NCI-H187 treated with DMSO at 0.1 percent for 48 hours (cell line): ENCODE measurements at regions not wholly inside any gene's neighbourhood (a gene's known extent, or its start where the extent isn't known, plus 50 kb on each side); places are given as distances from the start of the nearest gene placed in this dataset.

Source experiments
- DNase-seq: peaks from one replicate; lab custom pipeline; 2025; lab: John Stamatoyannopoulos, UW

- DNase-seq = no peak
Observed at GRCh38 chr16:80176114-80176513, 364.7 kb upstream of the DYNLRB2 start.

- no peak for DNase-seq
Observed at GRCh38 chr16:80175011-80175410, 365.8 kb upstream of the DYNLRB2 start.

GRCh38 chr16:80174416-80174815, 366.4 kb upstream of the DYNLRB2 start:
- DNase-seq = no peak

- no peak for DNase-seq
Observed at GRCh38 chr16:80171746-80172145, 369.0 kb upstream of the DYNLRB2 start.

GRCh38 chr16:80171199-80171598, 369.6 kb upstream of the DYNLRB2 start:
- no peak for DNase-seq

GRCh38 chr16:80167657-80168390, 373.0 kb upstream of the DYNLRB2 start:
- peak; percentile 97 for DNase-seq

- DNase-seq = no peak
Observed at GRCh38 chr16:80166082-80166481, 374.7 kb upstream of the DYNLRB2 start.

- DNase-seq = no peak
Observed at GRCh38 chr16:80164966-80165550, 375.7 kb upstream of the DYNLRB2 start.

GRCh38 chr16:80163339-80163738, 377.5 kb upstream of the DYNLRB2 start:
- DNase-seq = no peak

- no peak for DNase-seq
Observed at GRCh38 chr16:80161799-80162739, 378.7 kb upstream of the DYNLRB2 start.

- no peak for DNase-seq
Observed at GRCh38 chr16:80158766-80159165, 382.0 kb upstream of the DYNLRB2 start.

GRCh38 chr16:80151722-80152111, 389.1 kb upstream of the DYNLRB2 start:
- DNase-seq = no peak

- no peak for DNase-seq
Observed at GRCh38 chr16:80150978-80151721, 389.6 kb upstream of the DYNLRB2 start.

- DNase-seq = no peak
Observed at GRCh38 chr16:80148826-80149225, 392.0 kb upstream of the DYNLRB2 start.

- DNase-seq = no peak
Observed at GRCh38 chr16:80147026-80147655, 393.7 kb upstream of the DYNLRB2 start.

- DNase-seq = no peak
Observed at GRCh38 chr16:80144191-80144590, 396.6 kb upstream of the DYNLRB2 start.

- no peak for DNase-seq
Observed at GRCh38 chr16:80142940-80143339, 397.9 kb upstream of the DYNLRB2 start.

GRCh38 chr16:80142281-80142680, 398.5 kb upstream of the DYNLRB2 start:
- no peak for DNase-seq

GRCh38 chr16:80129791-80130190, 411.0 kb upstream of the DYNLRB2 start:
- no peak for DNase-seq

- no peak for DNase-seq
Observed at GRCh38 chr16:80125677-80126076, 415.1 kb upstream of the DYNLRB2 start.

- DNase-seq = no peak
Observed at GRCh38 chr16:80123189-80123588, 417.6 kb upstream of the DYNLRB2 start.

- no peak for DNase-seq
Observed at GRCh38 chr16:80122115-80122514, 418.7 kb upstream of the DYNLRB2 start.
